GM12878 (cell line): ENCODE measurements at regions not wholly inside any gene's neighbourhood (a gene's known extent, or its start where the extent isn't known, plus 50 kb on each side); places are given as distances from the start of the nearest gene placed in this dataset.

Experiments
- ATAC-seq: fragments of 200-7000 bp; cut with Tn5 transposase; 3 replicates; pipeline ENCODE4 v1.9.1; 2020; ENCODE audit warnings: mild to moderate bottlenecking, moderate library complexity
- BruUV-seq: library from RNA; stranded (reverse); fragments of 400-500 nt; replicated peaks from 2 replicates; lab custom pipeline; 2021; lab: Mats Ljungman, UMichigan
- CTCF ChIA-PET: fragments of 300-600 bp; sonication (Branson Sonifier 250); formaldehyde crosslinking; extraction: SDS; loops from one replicate; lab custom pipeline; 2021; ENCODE audit warnings: inconsistent platforms; lab: Yijun Ruan, JAX
- POLR2A ChIA-PET: fragments of 350-600 bp; formaldehyde crosslinking; extraction: SDS; loops from one replicate; lab custom pipeline; 2021; ENCODE audit warnings: inconsistent platforms; lab: Charles Lee
- RAD21 ChIA-PET: fragments of 300-600 bp; sonication (Branson Sonifier 250); formaldehyde crosslinking; loops from one replicate; lab custom pipeline; 2023; ENCODE audit warnings: antibody characterized with exemption; ENCODE audit not compliant: unreplicated experiment; lab: Charles Lee
- SMC1A ChIA-PET: fragments of 300-600 bp; sonication (Branson Sonifier 250); formaldehyde crosslinking; loops from one replicate; lab custom pipeline; 2023; ENCODE audit not compliant: unreplicated experiment, uncharacterized antibody; lab: Charles Lee
- DNase-seq: peaks from one replicate; pipeline ENCODE4 v3.0.0-alpha.2; 2011; ENCODE audit warnings: low read depth, low spot score
- FAIRE-seq: peaks from 3 replicates; lab custom pipeline; 2011; peaks lifted over from hg19 to GRCh38; lab: Jason Lieb, UNC
- H2AFZ ChIP-seq: 2 replicates; pipeline ENCODE4 v1.6.0; 2011; ENCODE audit warnings: low read depth, low read length, control low read depth; ENCODE audit not compliant: control insufficient read depth
- H3K27ac ChIP-seq: 2 replicates; pipeline ENCODE4 v1.5.1; 2011; ENCODE audit warnings: control low read depth; ENCODE audit not compliant: control insufficient read depth, insufficient read depth
- H3K27me3 ChIP-seq, 2 experiments: replicated peaks in 1 of 2; 2 replicates each; pipeline versions ENCODE4 v1.6.0 to v1.6.1; 2011; ENCODE audit warnings: low read length in 1 of 2; ENCODE audit not compliant: control insufficient read depth in 2 of 2, insufficient read depth in 2 of 2
- H3K36me3 ChIP-seq, 2 experiments: 2 replicates each; pipeline ENCODE4 v1.5.1; 2011; ENCODE audit warnings: low read length in 1 of 2; ENCODE audit not compliant: control insufficient read depth in 2 of 2, insufficient read depth in 2 of 2
- H3K4me1 ChIP-seq: 2 replicates; pipeline ENCODE4 v1.6.1; 2011; ENCODE audit warnings: mild to moderate bottlenecking, low read length, moderate library complexity, mixed read lengths; ENCODE audit not compliant: control insufficient read depth, insufficient read depth
- H3K4me2 ChIP-seq: 2 replicates; pipeline ENCODE4 v1.6.0; 2011; ENCODE audit warnings: control low read depth; ENCODE audit not compliant: control insufficient read depth, insufficient read depth
- H3K4me3 ChIP-seq: fragments of 200-600 bp; sonication (generic); 2 replicates; pipeline ENCODE4 v1.5.1; 2016
- H3K79me2 ChIP-seq: 2 replicates; pipeline ENCODE4 v1.6.0; 2011; ENCODE audit warnings: low read length; ENCODE audit not compliant: control insufficient read depth, insufficient read depth
- H3K9ac ChIP-seq: 2 replicates; pipeline ENCODE4 v1.8.0; 2011; ENCODE audit warnings: low read length, control low read depth, mixed read lengths; ENCODE audit not compliant: control insufficient read depth, insufficient read depth
- H3K9me3 ChIP-seq: replicated peaks from 3 replicates; pipeline ENCODE4 v1.5.1; 2011; ENCODE audit warnings: mild to moderate bottlenecking, low read length; ENCODE audit not compliant: control insufficient read depth, insufficient read depth
- H4K20me1 ChIP-seq: 2 replicates; pipeline ENCODE4 v1.6.0; 2011; ENCODE audit not compliant: control insufficient read depth, insufficient read depth
- ATF7 ChIP-seq: fragments of 450-650 bp; IDR thresholded peaks from 2 replicates; pipeline ENCODE4 v1.6.1; 2016; ENCODE audit warnings: low read depth, mild to moderate bottlenecking
- CEBPB ChIP-seq, 2 experiments: fragments of 150-350 bp in 1 of 2; IDR thresholded peaks; 2 replicates each; pipeline ENCODE4 v1.6.1; 2012 to 2014; ENCODE audit warnings: low read depth in 2 of 2, low read length in 2 of 2, borderline replicate concordance in 1 of 2, inconsistent platforms in 1 of 2
- CREM ChIP-seq: IDR thresholded peaks from 2 replicates; pipeline ENCODE4 v1.6.1; 2014; ENCODE audit warnings: antibody characterized with exemption, low read depth
- DPF2 ChIP-seq: fragments of 450-650 bp; IDR thresholded peaks from 2 replicates; pipeline ENCODE4 v1.6.1; 2017; ENCODE audit warnings: mild to moderate bottlenecking
- E2F4 ChIP-seq: IDR thresholded peaks from 2 replicates; pipeline ENCODE4 v1.6.1; 2012; ENCODE audit warnings: low read depth, low read length, improper control_type of control experiment
- JUNB ChIP-seq: IDR thresholded peaks from 2 replicates; pipeline ENCODE4 v1.6.1; 2016; ENCODE audit warnings: antibody characterized with exemption, mild to moderate bottlenecking
- KDM1A ChIP-seq: fragments of 200-600 bp; sonication (generic); IDR thresholded peaks from 2 replicates; pipeline ENCODE4 v1.6.1; 2016; ENCODE audit warnings: borderline replicate concordance
- MLLT1 ChIP-seq: fragments of 450-650 bp; IDR thresholded peaks from 2 replicates; pipeline ENCODE4 v1.6.1; 2016; ENCODE audit warnings: mild to moderate bottlenecking
- NFYA ChIP-seq: IDR thresholded peaks from 2 replicates; pipeline ENCODE4 v1.6.1; 2011; ENCODE audit warnings: low read depth, mild to moderate bottlenecking, low read length, improper control_type of control experiment, borderline replicate concordance
- NR2C1 ChIP-seq: fragments of 450-650 bp; IDR thresholded peaks from 2 replicates; pipeline ENCODE4 v1.6.1; 2017; ENCODE audit warnings: antibody characterized with exemption, mild to moderate bottlenecking, moderate library complexity
- PRDM15 ChIP-seq: fragments of 450-650 bp; formaldehyde crosslinking; IDR thresholded peaks from 2 replicates; pipeline ENCODE4 v1.4.0; 2020; ENCODE audit warnings: mild to moderate bottlenecking, moderate library complexity
- RFX5 ChIP-seq: IDR thresholded peaks from 2 replicates; pipeline ENCODE4 v1.6.1; 2011; ENCODE audit warnings: low read depth, low read length, improper control_type of control experiment
- RUNX3 ChIP-seq: IDR thresholded peaks from 2 replicates; pipeline ENCODE4 v1.6.1; 2012; ENCODE audit warnings: low read length, inconsistent platforms
- ZBTB4 ChIP-seq: fragments of 450-650 bp; formaldehyde crosslinking; IDR thresholded peaks from 2 replicates; pipeline ENCODE4 v1.4.0; 2022; ENCODE audit warnings: mild to moderate bottlenecking, moderate library complexity
- ZNF207 ChIP-seq: fragments of 450-650 bp; IDR thresholded peaks from 2 replicates; pipeline ENCODE4 v1.6.1; 2014; ENCODE audit warnings: antibody characterized with exemption, mild to moderate bottlenecking, borderline replicate concordance
- ZNF622 ChIP-seq: fragments of 450-650 bp; IDR thresholded peaks from 2 replicates; pipeline ENCODE4 v1.6.1; 2017; ENCODE audit warnings: mild to moderate bottlenecking, inconsistent platforms
- WGBS: methylation state at CpG from one replicate; pipeline ENCODE4 v1.1.6; 2016; ENCODE audit warnings: low lambda C conversion rate; ENCODE audit not compliant: insufficient replicate concordance, insufficient coverage; ENCODE audit errors: missing lambda C conversion rate; 5-methylcytosine and 5-hydroxymethylcytosine counted together
- in situ Hi-C: fragments of 300-500 bp; cut with MboI; formaldehyde crosslinking; loops from 9 replicates; pipeline ENCODE4 v1.14.3; 2018; ENCODE audit warnings: mixed read lengths
- intact Hi-C: fragments of 100-400 bp; cut with micrococcal nuclease; formaldehyde crosslinking; loops from one replicate; pipeline ENCODE4 v1.14.2; 2022; ENCODE audit not compliant: unreplicated experiment

- intact Hi-C loops (no loop called here), in situ Hi-C loops (no loop called here)
- ChIA-PET RAD21 (no interaction called here), SMC1A (interaction anchor here (1.1 to 1.2 kb wide), 2 partner anchors 100 to 209 kb away, joined by 3 to 4 read pairs; no protein-coding TSS in a partner anchor), POLR2A (no interaction called here), CTCF (no interaction called here)
- Histone ChIP-seq H3K4me2 (no peak overlapping the region), H2AFZ (no peak overlapping the region), H3K9me3 (no peaks in the 10 kb centered on the region), H3K4me3 (no peak overlapping the region), H3K79me2 (no peaks in the 10 kb centered on the region), H3K27ac (no peak overlapping the region), H3K4me1 (no peaks in the 10 kb centered on the region), H4K20me1 (no peaks in the 10 kb centered on the region), H3K9ac (no peak overlapping the region), H3K27me3 (no peaks in the 10 kb centered on the region; a peak in 1 of 4 replicates), H3K36me3 (no peaks in the 10 kb centered on the region)
- DNase-seq (no peak), ATAC-seq (no peak), FAIRE-seq (no peak)
- 0% methylated on average over 2 of the region's 2 CpGs for WGBS
- no TSS peak for BruUV-seq
- no peak for TF ChIP-seq RUNX3
- no peak for TF ChIP-seq ZBTB4 (CRISPR knock-in tag)
- no peak for TF ChIP-seq KDM1A
- no peak for TF ChIP-seq ZNF622
- TF ChIP-seq MLLT1, result no peak
- no peak for TF ChIP-seq DPF2
- no peak for TF ChIP-seq NFYA
- no peak for TF ChIP-seq RFX5
- TF ChIP-seq JUNB, result no peak
- no peak for TF ChIP-seq CREM
- TF ChIP-seq PRDM15, result no peak
- TF ChIP-seq ZNF207, result no peak
- TF ChIP-seq ATF7, result no peak
- TF ChIP-seq E2F4, result no peak
- no peak for TF ChIP-seq NR2C1
- TF ChIP-seq CEBPB (IDR thresholded peaks at IDR 0.05; ENCODE audit: borderline replicate concordance in 1 of 2, low read depth in 2 of 2, low read length in 2 of 2), result no peak
Observed at GRCh38 chr3:117314441-117315150, 605.0 kb downstream of the TUSC7 start.
